ENCODE measurements at regions not wholly inside any gene's neighbourhood (a gene's known extent, or its start where the extent isn't known, plus 50 kb on each side); places are given as distances from the start of the nearest gene placed in this dataset.
A peak's percentile ranks its signal among the peaks of the same experiment; 100 is the strongest.

DNA sequence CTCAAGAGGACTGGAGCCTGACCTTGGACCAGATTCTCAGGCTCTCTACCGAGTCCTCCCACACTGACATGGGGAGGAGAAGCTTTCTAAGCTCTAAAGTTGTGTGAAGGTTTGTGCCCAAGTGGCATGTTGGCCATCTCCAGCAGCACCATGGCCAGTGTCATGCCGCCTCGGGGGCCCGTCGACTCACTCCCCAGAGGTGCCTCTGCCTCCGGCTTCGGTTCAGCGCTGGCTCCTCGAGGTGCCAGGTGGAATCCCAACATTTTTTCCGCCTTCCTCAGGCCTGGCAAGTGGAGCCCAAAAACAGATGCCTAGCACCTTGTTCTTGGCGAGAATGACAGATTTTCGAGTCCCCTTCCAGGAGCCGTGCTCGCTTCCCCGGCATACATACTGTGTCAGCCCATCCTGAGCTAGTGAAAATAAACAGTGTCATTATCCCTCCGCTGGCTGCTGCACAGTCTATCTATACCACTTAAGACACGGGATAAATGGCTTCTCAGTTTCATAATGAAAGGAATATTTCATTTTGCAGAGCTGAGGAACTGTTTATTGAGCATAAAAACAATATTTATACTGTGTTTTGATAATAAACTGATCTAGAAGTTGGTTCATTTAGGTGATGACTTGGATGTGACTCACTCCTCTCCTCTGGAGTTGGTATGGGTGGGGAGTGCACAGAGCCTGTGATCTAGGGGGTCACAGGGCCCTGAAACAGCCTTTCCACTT is 328.5 kb upstream of the TLE3 start:
- no peak for DNase-seq

DNA sequence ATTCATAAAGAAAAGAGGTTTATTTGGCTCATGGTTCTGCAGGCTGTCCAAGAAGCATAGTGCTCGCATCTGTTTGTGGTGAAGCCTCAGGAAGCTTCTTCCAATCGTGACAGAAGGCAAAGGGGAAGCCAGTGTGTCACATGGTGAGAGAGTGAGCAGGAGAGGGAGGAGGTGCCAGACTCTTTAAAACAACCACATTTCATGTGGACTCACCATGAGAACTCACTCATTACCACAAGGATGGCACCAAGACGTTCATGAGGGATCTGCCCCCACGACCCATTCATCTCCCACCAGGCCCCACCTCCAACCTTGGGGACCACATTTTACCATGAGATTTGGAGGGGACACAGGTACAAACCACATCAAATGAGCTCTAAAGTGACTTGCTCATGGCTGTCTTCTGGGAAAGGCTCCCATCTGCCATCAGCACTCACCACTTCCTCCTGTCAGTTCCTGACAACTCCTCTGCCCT is 327.3 kb upstream of the TLE3 start:
- no peak for DNase-seq

GRCh38 chr15:70423267-70423666 is 325.6 kb upstream of the TLE3 start:
- DNase-seq = no peak

GRCh38 chr15:70422342-70422741 is 324.6 kb upstream of the TLE3 start:
- DNase-seq = no peak

DNA sequence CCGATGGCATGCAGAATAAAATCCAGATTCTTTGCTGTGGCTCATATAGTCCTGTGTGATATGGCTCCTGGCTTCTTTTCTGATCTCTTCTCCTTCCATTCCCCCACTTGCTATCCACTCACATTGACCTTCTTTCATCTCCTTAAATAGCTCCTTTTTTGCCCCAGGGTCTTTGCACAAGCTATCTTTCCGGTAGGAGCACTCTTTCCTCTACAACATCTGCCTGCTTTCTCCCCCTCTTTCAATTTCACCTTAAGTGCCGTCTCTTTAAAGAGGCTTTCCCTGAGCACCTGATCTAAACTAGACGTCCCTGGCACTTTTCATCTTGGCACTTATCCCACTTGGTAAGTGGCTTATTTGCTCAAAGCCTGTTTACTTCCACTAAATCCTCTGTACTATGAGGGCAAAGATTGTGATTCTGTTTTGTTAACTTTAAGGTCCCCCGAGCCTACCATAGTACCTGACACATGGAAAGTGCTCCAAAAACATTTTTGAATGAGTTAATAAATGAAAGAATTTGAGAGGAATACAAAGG is 323.3 kb upstream of the TLE3 start:
- no peak for DNase-seq

DNA sequence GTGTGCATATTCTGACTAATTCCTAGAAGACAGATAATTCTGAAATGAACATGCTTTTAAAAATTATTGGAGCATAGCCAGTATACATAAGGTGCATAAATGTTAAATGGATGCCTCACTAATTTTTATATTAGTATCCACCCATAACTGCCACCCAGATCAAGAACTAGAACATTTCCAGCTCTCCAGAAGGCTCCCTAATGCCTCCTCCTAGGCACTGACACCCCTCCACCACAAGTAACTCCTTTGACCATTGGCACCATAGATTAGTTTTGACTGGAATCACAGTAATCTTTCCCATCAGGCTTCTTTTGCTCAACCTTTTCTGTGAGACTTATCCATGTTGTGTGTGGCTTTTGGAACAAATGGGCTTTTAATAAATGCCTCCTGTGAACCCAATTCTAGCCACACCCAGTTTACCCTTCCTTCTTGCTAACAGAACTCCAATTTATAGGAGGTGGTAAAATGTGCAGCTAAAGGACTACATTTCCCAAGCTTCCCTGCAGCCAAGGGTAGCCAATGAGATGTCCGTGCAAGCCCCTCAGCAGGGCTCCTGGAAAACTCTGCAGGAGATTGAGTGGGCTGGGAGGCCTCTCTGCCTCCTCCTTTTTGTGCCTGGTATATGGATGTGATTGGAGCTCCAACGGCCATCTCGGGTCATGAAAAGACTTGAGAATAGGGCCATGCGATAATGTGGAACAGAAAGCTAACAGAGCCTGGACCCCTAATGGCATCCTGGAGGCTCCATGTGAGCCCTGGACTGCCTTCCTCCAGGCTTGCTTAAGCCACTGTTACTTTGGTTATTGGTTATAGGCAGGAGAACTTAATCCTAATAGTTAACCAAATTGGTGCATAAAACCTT is 322.6 kb upstream of the TLE3 start:
- DNase-seq = no peak

- no peak for DNase-seq
Observed at GRCh38 chr15:70418943-70419342, 321.2 kb upstream of the TLE3 start.

DNA sequence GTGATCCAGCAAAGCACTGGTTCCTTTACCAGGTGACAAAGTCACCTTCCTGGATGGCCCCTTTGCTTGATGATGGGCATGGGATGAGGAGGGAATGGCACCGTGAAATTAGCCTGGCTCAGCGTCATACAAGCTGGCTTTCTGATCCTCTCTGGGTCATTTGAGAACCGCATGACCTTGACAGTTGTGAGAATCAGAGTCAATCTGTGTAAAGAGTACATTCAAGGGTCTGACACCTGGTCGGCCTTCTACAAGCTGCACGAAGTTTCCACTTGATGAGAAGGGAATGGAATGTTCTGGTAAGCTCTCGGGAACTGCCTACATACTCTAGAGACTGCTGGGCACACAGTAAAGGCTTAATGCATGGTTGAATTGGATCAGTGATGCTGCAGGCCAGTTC is 319.8 kb upstream of the TLE3 start:
- DNase-seq = no peak

- DNase-seq = no peak
Observed at GRCh38 chr15:70416829-70417228, 319.1 kb upstream of the TLE3 start.

DNA sequence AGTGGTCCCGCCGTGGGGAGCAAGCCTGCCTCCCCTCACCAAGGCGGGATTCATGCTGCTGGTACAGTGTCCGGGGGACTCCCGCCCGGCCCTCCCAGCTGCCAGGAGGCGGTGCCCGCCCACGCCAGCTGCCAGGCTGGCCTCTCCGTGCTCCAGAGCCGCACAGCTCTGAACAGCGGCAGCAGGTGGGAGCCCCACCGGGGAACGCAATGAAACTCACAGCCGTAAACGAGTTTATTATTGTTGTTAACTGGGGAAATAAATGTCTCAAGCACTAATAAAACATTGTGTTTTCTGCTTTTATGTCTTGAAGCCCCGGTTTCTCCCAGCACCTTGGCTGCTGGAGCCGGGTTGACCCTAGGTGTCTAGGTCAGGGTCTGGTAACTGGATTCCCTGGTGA is 317.7 kb upstream of the TLE3 start:
- DNase-seq = peak; percentile 47

DNA sequence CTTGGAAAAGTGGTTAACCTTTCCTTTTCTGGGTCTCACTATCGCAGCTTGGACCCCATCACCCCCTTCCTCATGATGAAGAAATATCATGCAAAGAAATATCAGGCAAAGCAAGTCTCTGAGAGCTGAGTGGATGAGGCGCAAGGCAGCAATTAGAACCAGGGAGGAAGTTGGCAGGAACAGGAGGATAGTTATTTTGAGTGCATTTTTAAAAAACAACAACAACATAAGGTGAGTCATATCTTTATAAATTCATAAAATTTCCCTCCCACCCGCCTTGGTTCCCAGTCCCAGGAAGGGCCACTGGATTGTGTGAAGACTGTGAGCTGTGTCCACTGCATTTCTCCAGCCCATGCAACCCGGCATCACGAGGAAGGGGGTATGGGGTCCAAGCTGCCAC is 316.9 kb upstream of the TLE3 start:
- DNase-seq = no peak

- DNase-seq = no peak
Observed at GRCh38 chr15:70412794-70413193, 315.1 kb upstream of the TLE3 start.

DNA sequence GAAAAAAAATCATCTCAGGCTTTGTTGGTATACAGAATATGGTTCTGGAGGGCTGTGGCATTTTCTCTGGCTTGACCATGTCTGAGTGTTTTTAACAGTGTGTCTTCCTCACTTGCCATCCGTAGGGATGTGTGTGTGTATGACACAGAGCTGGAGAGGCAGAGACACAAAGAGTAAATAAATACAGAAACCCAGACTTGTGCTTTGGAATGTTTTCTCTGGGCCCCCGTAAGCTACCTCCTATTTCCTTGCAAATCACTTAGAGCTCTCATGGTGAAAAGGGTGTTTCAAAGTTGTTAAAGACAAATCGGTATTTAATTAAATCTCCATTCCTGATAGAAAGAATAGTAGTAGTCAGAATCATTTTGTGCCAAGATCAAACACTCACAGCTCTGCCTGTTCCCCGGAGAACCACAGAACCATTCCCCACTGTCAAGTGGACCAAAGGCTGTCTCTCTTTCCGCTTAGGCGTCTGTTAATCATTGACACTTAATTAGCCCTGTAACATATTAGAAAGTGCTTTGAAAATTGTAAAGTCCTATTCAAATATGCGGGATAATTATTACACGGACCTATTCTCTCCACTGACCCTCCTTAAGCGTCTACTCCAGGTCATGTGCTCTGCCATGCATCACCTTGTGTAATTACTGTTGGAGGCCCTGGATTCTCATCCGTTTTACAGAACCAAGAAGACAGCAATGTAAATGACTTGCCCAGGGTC is 313.6 kb upstream of the TLE3 start:
- no peak for DNase-seq

- no peak for DNase-seq
Observed at GRCh38 chr15:70410371-70410985, 312.8 kb upstream of the TLE3 start.

DNA sequence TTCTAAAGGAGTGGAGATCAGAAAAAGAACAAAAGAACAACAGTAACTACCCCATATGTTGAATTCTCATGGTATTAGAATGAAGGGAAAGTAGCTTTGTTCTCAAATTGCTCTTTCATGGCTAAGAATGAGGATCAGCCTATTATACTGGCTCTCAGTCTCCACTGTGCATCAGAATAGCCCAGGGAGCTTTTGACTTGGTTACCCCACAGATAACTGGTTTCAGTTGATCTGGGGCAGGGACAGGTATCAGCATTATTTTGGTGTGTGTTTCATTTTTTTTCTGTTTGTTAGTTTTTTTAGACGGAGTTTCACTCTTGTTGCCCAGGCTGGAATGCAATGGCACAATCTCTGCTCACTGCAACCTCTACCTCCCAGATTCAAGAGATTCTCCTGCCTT is 311.7 kb upstream of the TLE3 start:
- DNase-seq = no peak

DNA sequence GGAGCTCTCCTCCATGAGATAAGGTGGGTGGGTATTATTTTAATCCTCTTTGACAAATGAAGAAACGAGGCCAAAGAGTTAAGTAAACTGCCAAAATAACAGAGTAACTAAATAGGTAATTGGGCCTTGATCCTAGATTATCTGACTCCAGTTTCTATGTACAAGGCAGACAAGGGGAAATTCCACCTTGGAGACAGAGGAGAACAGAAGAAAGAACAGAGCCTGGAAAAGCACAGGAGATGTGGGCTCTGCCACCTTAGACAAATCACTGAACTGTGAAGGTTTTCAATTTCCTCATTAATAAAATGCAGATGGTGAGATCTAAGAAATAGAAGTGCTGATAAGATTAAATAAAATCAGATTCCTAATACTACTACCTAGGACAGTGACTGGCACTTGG is 310.2 kb upstream of the TLE3 start:
- DNase-seq = no peak

DNA sequence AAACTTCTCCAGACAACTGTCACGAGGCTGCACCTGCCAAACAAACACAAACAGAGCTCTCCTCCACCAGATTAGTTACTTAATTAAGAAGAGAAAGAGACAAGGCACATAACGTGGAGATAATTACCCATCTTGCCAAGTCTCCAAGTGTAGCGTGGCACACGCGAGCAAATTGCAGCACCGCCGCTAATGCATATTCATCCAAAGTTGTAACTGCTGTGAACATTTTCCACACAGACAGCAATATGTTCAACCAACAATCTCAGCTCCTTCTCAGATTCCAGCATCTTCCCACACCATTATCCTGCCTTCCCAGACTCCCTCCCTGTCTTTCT is 309.6 kb upstream of the TLE3 start:
- no peak for DNase-seq

DNA sequence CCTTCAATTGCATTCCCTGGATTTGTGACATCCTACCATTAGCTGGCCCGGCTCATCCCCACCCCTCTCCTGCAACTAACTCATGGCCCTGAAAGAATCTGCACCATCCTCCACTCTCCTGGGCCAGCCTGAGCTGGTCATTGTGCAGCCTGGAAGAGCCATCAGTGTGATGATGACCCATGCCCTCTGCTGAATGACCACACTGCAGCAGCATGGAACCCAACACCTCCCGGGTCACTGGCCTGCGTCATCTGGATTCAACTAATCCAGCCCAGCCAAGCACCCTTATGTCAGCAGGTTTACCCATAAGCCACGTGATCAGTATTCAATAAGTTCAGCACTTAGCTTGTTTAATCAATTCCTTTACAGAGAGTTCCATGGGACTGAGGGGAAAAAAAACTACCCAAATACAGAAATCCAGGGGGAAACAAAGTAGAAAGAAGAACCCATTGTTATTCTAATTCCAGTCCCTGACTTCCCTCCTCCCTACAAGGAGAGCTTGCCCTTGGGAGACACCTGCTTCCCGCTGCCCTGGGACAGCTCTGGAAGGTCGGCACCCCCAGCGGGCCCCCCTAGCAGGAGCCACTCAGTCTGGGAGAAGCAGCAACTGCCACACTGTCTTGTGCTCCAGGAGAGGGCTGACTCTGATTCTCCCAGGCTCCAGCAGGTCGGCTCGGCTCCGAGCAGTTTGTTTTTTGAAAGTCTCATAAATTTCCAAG is 309.1 kb upstream of the TLE3 start:
- peak; percentile 43 for DNase-seq

DNA sequence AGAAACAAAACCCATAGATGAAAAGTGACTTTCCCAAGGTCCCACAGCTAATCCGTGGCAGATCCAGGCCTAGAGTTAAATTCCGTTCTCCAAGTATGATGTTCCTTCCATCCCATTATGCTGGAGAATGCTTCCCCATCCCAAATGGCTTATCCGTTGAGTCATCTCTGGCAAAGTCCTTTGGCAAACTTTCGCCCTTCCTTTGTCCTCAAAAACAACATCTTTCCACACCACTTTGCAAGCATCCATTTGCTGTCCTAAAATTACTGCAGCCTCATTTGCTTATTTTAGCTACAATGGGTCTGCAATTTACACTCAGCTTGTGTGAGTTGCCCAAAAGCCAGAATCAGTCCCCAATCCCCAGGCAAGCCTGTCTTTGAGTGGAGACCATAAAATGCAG is 304.0 kb upstream of the TLE3 start:
- no peak for DNase-seq

DNA sequence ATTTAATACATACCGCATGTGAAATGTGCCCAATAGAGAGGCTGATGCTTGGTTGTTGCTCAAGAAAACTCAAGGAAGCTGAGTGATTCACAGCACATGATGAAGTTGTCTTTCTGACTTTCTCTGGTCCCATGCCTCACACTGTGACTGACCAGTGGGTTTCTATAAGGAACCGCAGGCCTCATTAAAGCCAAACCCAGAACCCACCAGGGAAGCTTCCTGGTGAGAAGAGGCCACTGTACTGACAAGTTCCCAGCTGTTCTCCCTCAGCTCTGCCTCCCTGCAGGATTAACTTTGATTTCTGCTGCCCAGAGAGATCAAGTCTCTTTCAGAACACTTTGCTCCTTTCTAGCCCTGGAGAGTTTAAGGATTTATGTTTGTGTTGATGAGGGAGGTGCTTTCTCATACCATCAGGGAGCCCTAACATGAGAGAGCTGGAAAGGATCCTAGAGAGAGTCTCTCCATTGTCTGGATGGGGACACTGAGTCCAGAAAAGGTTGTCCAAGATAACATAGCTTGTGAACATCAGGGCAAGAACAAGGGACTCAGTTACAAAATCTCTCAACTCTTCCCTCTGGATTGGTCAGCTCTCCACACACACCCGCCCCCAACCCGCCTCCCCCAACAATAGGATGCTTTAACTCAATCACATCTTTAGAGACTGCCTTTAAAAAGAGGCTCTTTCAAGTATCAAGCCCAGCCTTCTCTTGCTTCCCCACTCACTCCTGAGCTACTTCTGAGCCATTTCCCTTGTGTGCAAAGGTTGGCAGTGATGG is 303.2 kb upstream of the TLE3 start:
- DNase-seq = no peak

DNA sequence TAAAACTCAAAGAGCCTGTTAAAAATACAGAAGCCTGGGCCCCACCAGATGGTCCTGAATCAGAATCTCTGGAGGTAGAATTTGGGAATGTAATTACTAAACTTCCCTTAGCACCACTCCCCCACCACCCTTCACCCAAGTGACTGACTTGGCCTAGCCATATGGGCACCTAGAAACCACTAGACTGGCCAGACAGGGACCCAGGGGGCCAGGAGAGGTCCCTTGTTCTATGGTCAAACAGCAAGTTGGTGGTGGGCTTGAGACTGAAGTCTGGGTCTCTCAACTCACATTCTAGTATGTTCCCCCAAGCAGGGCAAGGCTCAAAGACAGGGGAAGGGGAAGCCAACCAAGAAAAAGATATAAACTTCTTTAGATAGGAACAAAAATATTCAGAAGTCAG is 301.5 kb upstream of the TLE3 start:
- DNase-seq = no peak

All from right kidney (tissue), 1 donor.